ENCODE measurements at regions not wholly inside any gene's neighbourhood (a gene's known extent, or its start where the extent isn't known, plus 50 kb on each side); places are given as distances from the start of the nearest gene placed in this dataset.

- TF ChIP-seq CTCF (IDR thresholded peaks at IDR 0.05; ENCODE audit: low read depth, low read length, poor library complexity, severe bottlenecking), result no peak
- no peak for TF ChIP-seq EZH2phosphoT487 (IDR thresholded peaks at IDR 0.05; ENCODE audit: borderline replicate concordance, low read length)
Measured at GRCh38 chr10:9796564-9796963, 1221.1 kb upstream of the CELF2 start.

All from DOHH2 (cell line).